ENCODE measurements at regions not wholly inside any gene's neighbourhood (a gene's known extent, or its start where the extent isn't known, plus 50 kb on each side); places are given as distances from the start of the nearest gene placed in this dataset.

DNA sequence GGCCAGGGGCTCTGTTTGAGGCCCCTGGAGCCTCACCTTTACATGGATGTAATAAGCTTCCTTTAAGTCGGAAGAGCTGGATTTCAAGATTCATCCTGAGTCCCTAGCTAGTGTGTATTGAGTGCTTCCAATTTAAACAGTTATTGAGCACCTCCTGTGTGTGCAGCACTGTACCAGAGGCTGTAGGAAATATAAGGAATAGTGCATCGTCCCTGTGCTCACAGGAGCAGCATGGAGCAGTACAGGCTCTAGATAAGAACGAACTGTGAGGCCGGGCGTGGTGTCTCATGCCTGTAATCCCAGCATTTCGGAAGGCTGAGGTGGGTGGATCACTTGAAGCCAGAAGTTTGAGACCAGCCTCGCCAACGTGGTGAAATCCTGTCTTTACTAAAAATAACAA lies 65.8 kb upstream of the METAP2 start:
- TF ChIP-seq, protein P1, sequence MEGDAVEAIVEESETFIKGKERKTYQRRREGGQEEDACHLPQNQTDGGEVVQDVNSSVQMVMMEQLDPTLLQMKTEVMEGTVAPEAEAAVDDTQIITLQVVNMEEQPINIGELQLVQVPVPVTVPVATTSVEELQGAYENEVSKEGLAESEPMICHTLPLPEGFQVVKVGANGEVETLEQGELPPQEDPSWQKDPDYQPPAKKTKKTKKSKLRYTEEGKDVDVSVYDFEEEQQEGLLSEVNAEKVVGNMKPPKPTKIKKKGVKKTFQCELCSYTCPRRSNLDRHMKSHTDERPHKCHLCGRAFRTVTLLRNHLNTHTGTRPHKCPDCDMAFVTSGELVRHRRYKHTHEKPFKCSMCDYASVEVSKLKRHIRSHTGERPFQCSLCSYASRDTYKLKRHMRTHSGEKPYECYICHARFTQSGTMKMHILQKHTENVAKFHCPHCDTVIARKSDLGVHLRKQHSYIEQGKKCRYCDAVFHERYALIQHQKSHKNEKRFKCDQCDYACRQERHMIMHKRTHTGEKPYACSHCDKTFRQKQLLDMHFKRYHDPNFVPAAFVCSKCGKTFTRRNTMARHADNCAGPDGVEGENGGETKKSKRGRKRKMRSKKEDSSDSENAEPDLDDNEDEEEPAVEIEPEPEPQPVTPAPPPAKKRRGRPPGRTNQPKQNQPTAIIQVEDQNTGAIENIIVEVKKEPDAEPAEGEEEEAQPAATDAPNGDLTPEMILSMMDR (IDR thresholded peaks at IDR 0.05), result no peak
- TF ChIP-seq POLR2A (IDR thresholded peaks at IDR 0.05), result no peak
